SHP77 treated with DMSO at 0.1 percent for 48 hours (cell line): ENCODE measurements at regions not wholly inside any gene's neighbourhood (a gene's known extent, or its start where the extent isn't known, plus 50 kb on each side); places are given as distances from the start of the nearest gene placed in this dataset.

ENCODE experiments used
- DNase-seq: peaks from one replicate; lab custom pipeline; 2025; lab: John Stamatoyannopoulos, UW

GRCh38 chr2:196249171-196249570 lies 77.8 kb upstream of the STK17B start:
- DNase-seq, result no peak

- no peak for DNase-seq
Measured at GRCh38 chr2:196249860-196250259, 78.5 kb upstream of the STK17B start.

GRCh38 chr2:196251132-196251531 lies 79.8 kb upstream of the STK17B start:
- DNase-seq, result no peak

- DNase-seq, result no peak
Measured at GRCh38 chr2:196252408-196253115, 81.2 kb upstream of the STK17B start.

- DNase-seq, result no peak
Measured at GRCh38 chr2:196253116-196253480, 81.7 kb upstream of the STK17B start.

- DNase-seq, result no peak
Measured at GRCh38 chr2:196256585-196256984, 85.2 kb upstream of the STK17B start.

GRCh38 chr2:196257086-196257485 lies 85.7 kb upstream of the STK17B start:
- DNase-seq, result no peak

- DNase-seq, result no peak
Measured at GRCh38 chr2:196258407-196258806, 87.0 kb upstream of the STK17B start.

GRCh38 chr2:196259507-196260481 lies 88.4 kb upstream of the STK17B start:
- no peak for DNase-seq

- no peak for DNase-seq
Measured at GRCh38 chr2:196260546-196260945, 89.2 kb upstream of the STK17B start.

- DNase-seq, result no peak
Measured at GRCh38 chr2:196262606-196263005, 91.2 kb upstream of the STK17B start.

GRCh38 chr2:196263181-196263747 lies 91.9 kb upstream of the STK17B start:
- no peak for DNase-seq

GRCh38 chr2:196266351-196266750 lies 95.0 kb upstream of the STK17B start:
- no peak for DNase-seq

- no peak for DNase-seq
Measured at GRCh38 chr2:196266855-196267254, 95.5 kb upstream of the STK17B start.

- DNase-seq, result no peak
Measured at GRCh38 chr2:196268025-196268424, 96.6 kb upstream of the STK17B start.

- DNase-seq, result no peak
Measured at GRCh38 chr2:196268538-196269338, 97.4 kb upstream of the STK17B start.

GRCh38 chr2:196271795-196272194 lies 100.4 kb upstream of the STK17B start:
- DNase-seq, result no peak

GRCh38 chr2:196274387-196274809 lies 103.0 kb upstream of the STK17B start:
- DNase-seq, result no peak

GRCh38 chr2:196275646-196276352 lies 104.4 kb upstream of the STK17B start:
- DNase-seq, result no peak

- DNase-seq, result no peak
Measured at GRCh38 chr2:196276421-196276820, 105.0 kb upstream of the STK17B start.

GRCh38 chr2:196277002-196277401 lies 105.6 kb upstream of the STK17B start:
- DNase-seq, result no peak
